ENCODE measurements at regions not wholly inside any gene's neighbourhood (a gene's known extent, or its start where the extent isn't known, plus 50 kb on each side); places are given as distances from the start of the nearest gene placed in this dataset.
"Not testable (repeated sequence)": the region's sequence is repeated elsewhere in the genome, so short reads cannot be mapped to it uniquely, and the experiment has no call there.

- no peak for TF ChIP-seq CTCF (IDR thresholded peaks at IDR 0.05; ENCODE audit: control insufficient read depth, extremely low read depth, insufficient read depth)
- no peak overlapping the region for H3K4me3 ChIP-seq (ENCODE audit: low read depth, low read length)
- DNase-seq (ENCODE audit: low read depth) = no peak
Observed at GRCh38 chr17:13416748-13417363, 184.9 kb downstream of the HS3ST3A1 start.

- TF ChIP-seq CTCF (IDR thresholded peaks at IDR 0.05; ENCODE audit: control insufficient read depth, extremely low read depth, insufficient read depth) = no peak
- no peak overlapping the region for H3K4me3 ChIP-seq (ENCODE audit: low read depth, low read length)
- peak; percentile 91 for DNase-seq (ENCODE audit: low read depth)
Observed at GRCh38 chr17:13415871-13416416, 185.8 kb downstream of the HS3ST3A1 start.

GRCh38 chr17:13415200-13415599, 186.5 kb downstream of the HS3ST3A1 start:
- not testable (repeated sequence) for DNase-seq (ENCODE audit: low read depth); H3K4me3 ChIP-seq (ENCODE audit: low read depth, low read length)

GRCh38 chr17:13413001-13413400, 188.7 kb downstream of the HS3ST3A1 start:
- TF ChIP-seq CTCF (IDR thresholded peaks at IDR 0.05; ENCODE audit: control insufficient read depth, extremely low read depth, insufficient read depth) = no peak
- H3K4me3 ChIP-seq (ENCODE audit: low read depth, low read length) = no peak overlapping the region
- DNase-seq (ENCODE audit: low read depth) = no peak

GRCh38 chr17:13410874-13411273, 190.9 kb downstream of the HS3ST3A1 start:
- peak; percentile 61 for DNase-seq (ENCODE audit: low read depth)
- no peak for TF ChIP-seq CTCF (IDR thresholded peaks at IDR 0.05; ENCODE audit: control insufficient read depth, extremely low read depth, insufficient read depth)
- H3K4me3 ChIP-seq (ENCODE audit: low read depth, low read length) = no peak overlapping the region

- TF ChIP-seq CTCF (IDR thresholded peaks at IDR 0.05; ENCODE audit: control insufficient read depth, extremely low read depth, insufficient read depth) = no peak
Observed at GRCh38 chr17:13410214-13410613, 191.5 kb downstream of the HS3ST3A1 start.

GRCh38 chr17:13409455-13409854, 192.3 kb downstream of the HS3ST3A1 start:
- TF ChIP-seq CTCF (IDR thresholded peaks at IDR 0.05; ENCODE audit: control insufficient read depth, extremely low read depth, insufficient read depth) = no peak
- no peak overlapping the region for H3K4me3 ChIP-seq (ENCODE audit: low read depth, low read length)
- no peak for DNase-seq (ENCODE audit: low read depth)

More at GRCh38 chr17:13410214-13410613, 191.5 kb downstream of the HS3ST3A1 start:
- no peak overlapping the region for H3K4me3 ChIP-seq (ENCODE audit: low read depth, low read length)
- DNase-seq (ENCODE audit: low read depth) = no peak
